ENCODE measurements at regions not wholly inside any gene's neighbourhood (a gene's known extent, or its start where the extent isn't known, plus 50 kb on each side); places are given as distances from the start of the nearest gene placed in this dataset.

DNA sequence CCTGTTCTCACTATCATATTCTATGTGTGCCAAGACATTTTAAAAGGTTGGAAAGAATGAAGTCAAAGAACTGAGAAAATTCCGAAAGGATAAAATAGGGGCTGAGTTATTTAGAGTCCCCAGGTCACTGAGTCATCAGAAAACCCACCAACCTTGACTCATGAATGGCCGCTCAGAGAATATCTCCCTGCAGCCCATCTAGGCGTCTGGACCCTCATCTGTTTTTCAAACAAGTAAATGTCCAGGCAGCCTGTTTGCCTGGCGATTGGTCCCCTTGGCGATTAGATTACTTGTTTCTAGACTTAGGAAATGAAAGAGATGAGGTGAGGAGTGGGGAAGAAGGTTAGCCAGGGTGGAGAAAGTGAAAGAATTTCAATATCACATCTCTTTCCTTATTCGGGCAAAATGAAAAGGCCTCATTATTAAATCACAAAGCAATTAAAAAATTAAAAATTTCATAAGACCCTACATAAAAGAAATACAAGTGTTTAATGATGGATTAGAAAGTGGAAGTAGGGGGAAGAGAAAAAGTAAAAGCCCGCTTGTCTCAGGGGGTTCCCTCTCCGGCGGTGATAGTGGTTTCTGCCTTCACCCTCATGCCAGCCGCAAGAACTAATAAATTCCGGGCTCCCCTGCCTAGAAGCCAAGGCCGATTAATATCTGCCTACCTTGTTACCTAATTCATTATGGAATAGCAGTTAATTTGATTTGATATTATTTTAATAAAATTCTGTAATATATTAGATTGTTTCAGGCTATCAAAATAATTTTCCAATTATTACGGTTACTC is 415.9 kb downstream of the BCL11B start:
- ChIA-PET CTCF (interaction anchor here (1.4 kb wide), 1 partner anchor 9 kb away, joined by 3 read pairs; no protein-coding TSS in a partner anchor), POLR2A (no interaction called here)
- TF ChIP-seq, protein P1, sequence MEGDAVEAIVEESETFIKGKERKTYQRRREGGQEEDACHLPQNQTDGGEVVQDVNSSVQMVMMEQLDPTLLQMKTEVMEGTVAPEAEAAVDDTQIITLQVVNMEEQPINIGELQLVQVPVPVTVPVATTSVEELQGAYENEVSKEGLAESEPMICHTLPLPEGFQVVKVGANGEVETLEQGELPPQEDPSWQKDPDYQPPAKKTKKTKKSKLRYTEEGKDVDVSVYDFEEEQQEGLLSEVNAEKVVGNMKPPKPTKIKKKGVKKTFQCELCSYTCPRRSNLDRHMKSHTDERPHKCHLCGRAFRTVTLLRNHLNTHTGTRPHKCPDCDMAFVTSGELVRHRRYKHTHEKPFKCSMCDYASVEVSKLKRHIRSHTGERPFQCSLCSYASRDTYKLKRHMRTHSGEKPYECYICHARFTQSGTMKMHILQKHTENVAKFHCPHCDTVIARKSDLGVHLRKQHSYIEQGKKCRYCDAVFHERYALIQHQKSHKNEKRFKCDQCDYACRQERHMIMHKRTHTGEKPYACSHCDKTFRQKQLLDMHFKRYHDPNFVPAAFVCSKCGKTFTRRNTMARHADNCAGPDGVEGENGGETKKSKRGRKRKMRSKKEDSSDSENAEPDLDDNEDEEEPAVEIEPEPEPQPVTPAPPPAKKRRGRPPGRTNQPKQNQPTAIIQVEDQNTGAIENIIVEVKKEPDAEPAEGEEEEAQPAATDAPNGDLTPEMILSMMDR (IDR thresholded peaks at IDR 0.05; ENCODE audit: control extremely low read depth, extremely low read depth, low read depth, missing control alignments) = no peak
- no peak for DNase-seq (ENCODE audit: extremely low spot score)

DNA sequence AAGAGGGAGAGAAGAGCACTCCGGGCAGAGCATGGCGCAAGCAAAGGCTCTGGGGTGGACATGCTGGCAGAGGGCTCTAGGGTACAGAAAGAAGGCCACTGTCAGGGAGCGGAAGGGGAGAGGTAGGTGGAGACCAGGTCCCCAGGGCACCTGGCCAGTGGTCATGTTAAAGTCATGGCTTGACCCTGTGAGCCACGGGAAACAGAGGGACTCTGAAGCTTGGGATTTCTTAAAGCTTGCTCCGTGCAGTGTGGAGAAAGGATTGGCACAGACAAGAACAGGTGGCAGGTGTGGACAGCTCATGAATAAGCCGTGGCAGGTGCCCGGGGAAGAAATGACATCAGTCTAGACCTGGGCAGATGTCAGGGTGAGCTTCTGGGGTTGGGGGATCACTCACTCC is 413.8 kb downstream of the BCL11B start:
- TF ChIP-seq, protein P1 (IDR thresholded peaks at IDR 0.05; ENCODE audit: control extremely low read depth, extremely low read depth, low read depth, missing control alignments) = no peak
- POLR2A ChIA-PET = no interaction called here
- DNase-seq (ENCODE audit: extremely low spot score) = no peak
- CTCF ChIA-PET = no interaction called here

DNA sequence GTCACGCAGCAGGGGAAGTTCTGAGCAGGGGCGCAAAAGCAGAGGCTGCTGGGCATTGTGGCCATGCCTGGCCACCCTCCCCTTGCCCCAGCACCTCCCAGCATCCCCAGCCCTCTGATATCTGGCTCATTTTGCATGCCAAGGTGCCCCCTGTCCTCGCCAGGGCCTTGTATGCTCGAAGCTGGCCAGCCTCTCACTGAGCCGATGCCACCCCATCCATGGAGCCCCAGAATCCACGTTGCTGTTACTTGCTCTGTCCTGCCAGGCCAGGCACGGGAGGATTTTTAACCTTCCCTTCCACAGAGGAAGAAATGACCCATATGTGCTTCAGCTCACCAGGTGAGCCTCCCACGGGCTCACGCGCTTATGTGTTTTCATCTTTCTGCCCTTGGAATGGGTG is 413.4 kb downstream of the BCL11B start:
- TF ChIP-seq, protein P1 (IDR thresholded peaks at IDR 0.05; ENCODE audit: control extremely low read depth, extremely low read depth, low read depth, missing control alignments) = no peak
- POLR2A ChIA-PET = no interaction called here
- CTCF ChIA-PET = no interaction called here
- DNase-seq (ENCODE audit: extremely low spot score) = no peak

DNA sequence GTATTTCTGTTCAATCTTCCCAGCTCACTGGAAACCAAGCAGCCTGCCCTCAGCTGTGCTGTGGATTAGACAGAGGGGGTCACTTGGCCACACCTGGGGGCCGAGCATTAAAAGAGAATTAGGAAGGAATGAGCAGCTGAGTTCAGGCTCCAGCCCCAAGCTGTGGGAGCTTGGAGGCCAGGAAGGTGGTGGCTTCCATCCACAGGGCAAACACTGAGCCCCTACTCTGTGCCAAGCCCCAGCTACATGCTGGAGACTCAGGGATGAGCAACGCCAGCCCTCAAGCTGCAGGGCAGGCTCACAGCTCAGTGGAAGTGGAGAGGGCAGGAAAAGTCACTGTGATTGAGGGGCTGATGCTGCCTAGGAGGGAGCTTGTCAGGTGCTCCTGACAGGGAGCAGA is 412.7 kb downstream of the BCL11B start:
- no peak for DNase-seq (ENCODE audit: extremely low spot score)
- CTCF ChIA-PET = no interaction called here
- TF ChIP-seq, protein P1 (IDR thresholded peaks at IDR 0.05; ENCODE audit: control extremely low read depth, extremely low read depth, low read depth, missing control alignments) = no peak
- POLR2A ChIA-PET = no interaction called here

DNA sequence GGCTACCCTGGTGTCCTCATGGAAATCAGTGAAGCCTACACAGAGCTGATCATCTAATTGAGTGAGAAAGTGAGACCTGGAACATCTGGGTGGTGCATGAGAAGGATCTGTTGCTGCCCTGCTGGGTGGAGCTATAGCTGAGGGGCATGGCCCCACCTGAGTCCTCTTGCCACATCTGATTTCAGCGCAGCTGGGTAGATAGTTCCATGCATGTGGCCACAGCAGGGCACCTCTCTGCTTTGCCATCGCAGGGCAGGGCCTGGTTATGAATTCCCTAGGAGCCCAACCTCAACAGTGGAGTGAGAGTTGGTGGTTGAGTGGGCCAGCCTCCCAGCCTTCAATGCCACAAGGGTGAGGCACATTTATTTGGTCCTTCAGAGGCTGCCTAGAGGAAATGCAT is 407.8 kb downstream of the BCL11B start:
- ChIA-PET POLR2A (no interaction called here), CTCF (interaction anchor here (1.5 kb wide), 1 partner anchor 9 kb away, joined by 3 read pairs; no protein-coding TSS in a partner anchor)
- no peak for DNase-seq (ENCODE audit: extremely low spot score)
- TF ChIP-seq, protein P1 (IDR thresholded peaks at IDR 0.05; ENCODE audit: control extremely low read depth, extremely low read depth, low read depth, missing control alignments) = no peak

DNA sequence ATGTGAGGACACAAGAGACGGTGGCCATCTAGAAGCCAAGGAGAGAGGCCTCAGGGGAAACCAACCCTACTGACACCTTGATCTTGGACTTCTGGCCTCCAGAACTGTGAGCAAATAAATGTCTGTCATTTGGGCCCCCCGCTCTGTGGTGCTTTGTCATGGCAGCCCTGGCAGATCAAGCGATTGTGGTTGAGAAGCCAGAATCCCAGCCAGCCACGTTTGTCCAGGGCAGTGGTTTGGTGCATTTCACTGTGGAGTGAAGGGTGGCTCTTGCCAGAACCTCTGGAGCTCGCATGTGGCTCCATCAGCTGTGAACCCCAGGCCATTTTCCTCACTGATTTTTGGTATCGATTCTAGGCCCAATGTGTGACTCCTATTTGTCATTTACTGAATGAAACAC is 404.9 kb downstream of the BCL11B start:
- no peak for DNase-seq (ENCODE audit: extremely low spot score)
- ChIA-PET POLR2A (no interaction called here), CTCF (no interaction called here)
- TF ChIP-seq, protein P1 (IDR thresholded peaks at IDR 0.05; ENCODE audit: control extremely low read depth, extremely low read depth, low read depth, missing control alignments) = no peak
